HG02571 (cell line): ENCODE measurements at regions not wholly inside any gene's neighbourhood (a gene's known extent, or its start where the extent isn't known, plus 50 kb on each side); places are given as distances from the start of the nearest gene placed in this dataset.

Source experiments
- ATAC-seq: cut with Tn5 transposase; IDR thresholded peaks from one replicate; pipeline ENCODE4 v1.9.1; 2021; ENCODE audit warnings: mild to moderate bottlenecking, moderate library complexity; ENCODE audit not compliant: unreplicated experiment

DNA sequence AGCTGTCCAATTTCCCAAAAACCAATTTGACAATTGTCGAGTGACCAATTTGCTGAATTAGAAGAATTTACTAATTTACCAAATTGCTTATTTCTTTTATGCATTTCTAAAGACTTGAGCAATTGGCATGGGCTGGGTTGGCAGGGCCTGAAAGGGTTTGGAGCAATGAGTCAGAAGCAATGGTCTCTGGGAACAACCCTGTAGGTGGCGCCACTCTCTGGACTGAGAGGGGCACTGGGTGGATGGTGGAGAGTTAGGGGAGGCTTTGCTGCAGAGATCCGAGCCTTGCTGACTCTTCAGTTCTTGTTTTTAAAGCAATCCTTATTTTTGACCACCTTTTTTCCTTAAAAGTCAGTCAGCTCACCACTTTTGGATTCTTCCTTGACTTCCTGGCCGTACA is 71.5 kb upstream of the RPS23 start:
- ATAC-seq = no peak

DNA sequence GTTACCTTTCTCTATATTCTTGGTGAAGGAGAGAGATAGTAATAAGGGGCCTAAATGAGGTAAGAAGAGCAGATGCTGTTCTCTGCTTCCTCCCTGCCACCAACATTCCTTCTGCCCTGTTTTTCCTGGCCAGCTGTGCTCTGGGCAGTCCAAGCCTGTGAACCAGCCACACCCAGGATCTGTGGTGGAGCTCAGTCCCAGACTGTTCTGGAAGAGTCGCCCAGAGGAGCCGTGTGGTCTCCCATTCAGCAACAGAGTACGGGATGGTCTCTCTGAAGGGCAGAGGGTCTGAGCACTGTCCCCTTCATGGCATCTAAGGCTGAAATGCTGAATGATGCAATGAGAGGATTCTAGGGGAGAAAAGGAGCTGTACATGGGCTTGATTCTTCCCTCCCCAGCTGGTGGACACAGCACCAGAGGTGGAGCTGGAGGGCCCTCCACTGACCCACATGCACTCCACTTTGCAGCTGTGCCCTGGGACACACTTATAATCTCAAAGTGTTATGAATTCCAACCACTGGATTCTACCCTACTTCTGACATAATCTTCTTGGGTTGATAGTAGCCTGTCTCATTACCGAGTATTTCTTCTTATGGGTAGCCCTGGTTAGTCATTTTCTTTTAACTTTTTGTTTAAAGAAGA is 70.8 kb upstream of the RPS23 start:
- ATAC-seq = no peak

GRCh38 chr5:82347201-82347865 is 69.2 kb upstream of the RPS23 start:
- ATAC-seq = no peak

- no peak for ATAC-seq
These were observed 68.4 kb upstream of the RPS23 start for GRCh38 chr5:82346399-82347165.

- no peak for ATAC-seq
These were observed 67.0 kb upstream of the RPS23 start for GRCh38 chr5:82345108-82345507.

GRCh38 chr5:82341325-82341724 is 63.2 kb upstream of the RPS23 start:
- no peak for ATAC-seq

DNA sequence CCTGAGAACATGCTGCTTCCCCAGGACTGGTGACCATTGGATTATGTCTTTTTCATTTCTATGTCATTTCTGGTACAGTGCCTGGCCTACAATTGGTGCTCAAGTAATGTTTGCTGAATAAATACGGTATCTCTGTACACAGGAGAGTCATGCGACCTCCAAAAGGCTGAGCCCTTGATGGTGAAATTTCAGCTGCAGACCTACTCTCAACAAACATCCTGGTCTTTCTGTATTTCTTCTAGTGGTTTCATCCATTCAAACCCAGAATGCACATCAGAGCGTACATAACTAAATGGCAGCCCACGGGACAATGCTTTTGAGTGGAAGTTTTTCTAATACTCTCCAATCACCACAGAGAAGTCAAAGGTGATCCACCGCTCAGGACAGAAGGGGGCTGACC is 62.6 kb upstream of the RPS23 start:
- no peak for ATAC-seq

DNA sequence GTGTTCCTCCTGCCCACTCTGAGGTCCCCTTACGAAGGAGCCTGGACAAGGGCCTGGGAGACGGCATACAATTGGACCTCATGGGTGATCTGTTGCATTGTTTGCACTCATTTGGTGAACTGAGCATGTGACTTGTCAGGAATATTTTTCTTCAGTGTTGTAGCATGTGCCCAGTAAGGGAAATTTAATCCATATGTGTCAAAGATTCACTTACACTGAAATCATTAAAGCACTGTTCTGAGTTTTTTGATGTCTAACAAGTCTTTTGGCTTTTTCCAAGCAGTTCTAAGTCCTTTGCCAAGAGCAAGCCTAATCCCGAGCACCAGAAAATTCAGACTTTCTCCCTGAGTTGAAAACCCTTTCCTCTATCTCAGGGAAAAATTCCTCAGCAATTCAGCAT is 61.6 kb upstream of the RPS23 start:
- no peak for ATAC-seq

GRCh38 chr5:82338771-82339373 is 60.7 kb upstream of the RPS23 start:
- no peak for ATAC-seq

DNA sequence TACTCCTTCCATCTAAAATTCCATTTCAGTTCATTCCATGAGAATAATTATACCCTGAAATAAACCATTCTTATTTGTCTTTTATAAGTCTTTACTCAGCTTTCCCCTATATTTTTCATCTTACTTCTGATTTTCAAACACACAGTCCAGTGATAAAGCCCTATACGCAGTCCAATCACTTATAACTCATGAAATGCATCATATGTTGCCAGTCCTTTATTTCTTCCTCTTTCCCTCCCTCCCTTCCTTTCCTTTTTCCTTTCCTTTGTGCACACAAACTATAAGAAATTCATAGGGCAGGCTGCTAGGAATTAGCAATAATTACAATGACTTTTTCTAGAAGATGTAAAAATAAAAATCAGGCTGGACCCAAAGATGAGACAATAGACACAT is 58.8 kb upstream of the RPS23 start:
- no peak for ATAC-seq

GRCh38 chr5:82336226-82336958 is 58.2 kb upstream of the RPS23 start:
- no peak for ATAC-seq

DNA sequence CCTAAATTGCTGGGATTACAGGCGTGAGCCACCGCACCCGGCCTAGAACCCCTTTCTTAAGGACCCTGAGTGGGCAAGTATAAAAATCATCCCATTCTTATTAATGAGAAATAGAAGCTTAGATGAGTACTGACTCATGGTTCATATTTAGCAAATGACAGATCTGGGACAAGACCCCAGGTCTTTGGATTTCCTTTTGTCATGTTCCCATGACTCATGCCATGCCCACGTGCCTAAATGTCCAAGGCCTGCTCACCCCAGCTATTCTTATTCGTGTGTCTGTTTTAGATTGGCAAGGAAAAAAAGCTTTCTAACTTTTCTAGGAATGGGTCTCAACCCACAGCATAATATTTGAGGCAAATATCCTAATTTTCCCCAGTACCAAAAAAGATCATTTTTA is 57.7 kb upstream of the RPS23 start:
- ATAC-seq = no peak

DNA sequence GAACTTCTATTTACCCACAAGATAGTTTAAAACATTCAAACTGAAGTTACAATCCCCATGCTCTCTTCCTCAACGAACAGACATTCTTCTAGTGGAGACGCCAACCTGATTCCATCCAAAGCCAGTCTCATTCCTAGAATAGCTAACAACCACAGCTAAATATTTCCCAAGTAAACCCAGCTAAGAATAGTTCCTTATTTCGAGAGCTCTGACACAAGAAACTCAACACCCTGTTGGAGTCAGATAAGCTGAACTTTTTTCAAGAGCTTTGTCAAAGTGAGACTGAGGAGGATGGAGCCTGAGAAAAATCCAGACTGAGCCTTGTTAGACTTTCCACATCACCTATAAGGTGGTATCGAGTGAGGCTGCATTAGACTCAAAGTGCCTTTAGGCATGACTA is 56.7 kb upstream of the RPS23 start:
- no peak for ATAC-seq

DNA sequence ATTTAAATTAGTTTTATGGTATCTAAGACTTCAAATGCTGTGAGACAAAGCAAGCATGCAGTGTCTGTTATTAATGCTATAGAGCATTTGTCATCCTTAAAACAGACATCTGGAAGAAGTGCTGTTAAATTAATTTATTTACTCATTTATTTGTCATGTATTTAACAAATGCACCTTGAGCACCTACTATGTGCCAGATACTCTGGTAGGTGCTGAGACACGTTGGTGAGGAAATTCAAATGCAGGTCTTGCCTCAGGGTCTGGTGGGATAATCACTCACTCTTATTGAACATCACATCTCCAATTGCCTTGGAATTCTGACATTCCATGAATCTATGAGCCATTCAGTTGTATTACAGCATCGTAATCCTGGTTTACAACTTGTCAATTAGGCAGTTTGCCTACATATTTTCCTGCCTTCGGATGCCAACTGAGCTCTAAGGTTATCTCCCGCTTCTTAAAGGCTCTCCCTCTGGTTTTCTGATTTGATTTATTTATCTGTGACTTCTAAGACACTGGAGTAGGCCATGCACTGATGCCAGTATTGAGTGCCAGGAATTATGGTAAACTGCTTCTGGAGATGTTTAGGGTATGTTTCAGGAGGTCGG is 56.0 kb upstream of the RPS23 start:
- ATAC-seq = no peak

DNA sequence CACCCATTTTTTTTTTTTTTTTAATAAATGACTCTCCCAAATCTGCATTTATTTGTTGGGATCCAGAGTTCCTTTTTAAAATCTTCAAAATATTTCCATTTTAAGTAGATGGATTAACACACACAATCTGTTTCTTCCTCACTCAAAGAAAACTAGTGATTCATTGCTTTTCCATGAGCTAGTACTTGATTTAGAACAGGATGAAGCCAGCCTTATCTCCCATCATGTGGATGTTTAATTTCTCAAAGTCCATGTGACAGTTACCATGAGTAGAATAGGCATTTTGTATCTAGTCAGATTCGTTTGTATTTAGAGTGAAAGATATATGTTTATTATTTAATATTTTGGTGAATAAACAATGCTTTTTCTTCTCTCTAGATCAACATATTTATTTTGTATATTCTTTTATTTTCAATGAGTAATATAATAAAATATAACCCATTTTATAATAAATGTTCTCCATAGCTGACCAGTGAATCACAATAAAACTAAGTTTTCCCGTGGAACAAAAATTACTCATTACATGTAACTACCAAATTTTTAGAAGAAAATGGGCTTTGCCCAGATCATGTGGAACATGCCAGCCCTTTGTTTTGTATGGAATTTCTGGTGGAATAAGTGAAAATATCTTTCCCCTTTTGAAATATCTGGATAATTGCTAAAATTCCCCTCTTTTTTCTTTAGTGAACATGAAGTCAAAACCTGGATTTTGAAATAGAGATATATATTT is 54.9 kb upstream of the RPS23 start:
- no peak for ATAC-seq

DNA sequence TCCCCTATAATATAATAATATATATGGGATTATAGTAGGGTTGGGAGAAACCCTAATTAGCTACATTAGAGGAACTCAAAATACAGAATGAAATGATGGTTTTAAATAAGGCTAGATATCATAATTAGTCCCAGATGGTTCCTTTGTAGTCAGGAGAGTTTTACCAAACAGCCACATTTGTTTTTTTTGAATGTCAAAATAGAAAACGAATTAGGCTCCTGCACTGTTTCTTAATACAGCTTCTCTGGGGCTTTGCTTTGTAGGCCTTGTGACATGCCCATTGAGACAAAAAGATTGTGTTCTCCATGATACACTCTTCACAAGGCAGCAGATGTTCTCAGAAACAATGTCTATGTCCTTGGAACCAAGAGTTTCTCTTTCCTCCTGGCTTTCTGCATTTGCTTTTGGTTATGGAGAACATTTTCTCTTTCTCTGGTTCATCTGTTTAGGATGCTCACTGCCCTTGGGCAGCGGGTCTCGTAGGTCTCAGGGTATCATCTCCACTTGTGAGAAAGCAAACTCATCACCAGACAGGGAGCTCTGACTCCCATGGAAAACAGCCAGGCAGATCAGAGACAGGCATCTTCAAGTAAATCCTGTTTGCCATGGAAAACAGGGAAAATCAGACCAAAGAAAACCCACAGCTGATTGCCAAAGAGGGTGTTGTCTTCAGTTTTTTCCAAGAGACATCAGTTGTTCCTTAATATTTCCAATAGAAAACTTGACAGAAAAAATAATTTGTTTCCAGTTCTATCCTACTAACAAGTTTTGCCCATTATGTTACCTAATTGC is 54.1 kb upstream of the RPS23 start:
- no peak for ATAC-seq

DNA sequence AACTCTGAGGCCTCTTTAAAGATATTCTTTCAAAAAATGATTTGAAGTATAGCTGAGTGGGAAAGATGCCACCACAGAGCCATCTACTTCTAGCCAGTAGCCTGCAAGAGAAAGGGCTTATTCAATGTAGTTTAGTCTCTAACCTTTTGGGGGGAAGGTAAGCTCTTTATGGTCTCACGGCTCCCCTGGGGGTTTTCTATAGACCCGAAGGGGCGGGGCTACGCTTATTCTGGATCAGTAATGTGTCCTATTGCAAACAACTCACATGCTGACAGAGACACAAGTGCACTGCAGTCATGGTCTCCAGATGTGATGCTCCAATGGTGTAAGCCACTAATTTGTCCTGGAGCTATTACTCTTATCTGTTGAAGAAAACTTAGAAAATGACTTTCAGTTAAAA is 53.4 kb upstream of the RPS23 start:
- no peak for ATAC-seq

DNA sequence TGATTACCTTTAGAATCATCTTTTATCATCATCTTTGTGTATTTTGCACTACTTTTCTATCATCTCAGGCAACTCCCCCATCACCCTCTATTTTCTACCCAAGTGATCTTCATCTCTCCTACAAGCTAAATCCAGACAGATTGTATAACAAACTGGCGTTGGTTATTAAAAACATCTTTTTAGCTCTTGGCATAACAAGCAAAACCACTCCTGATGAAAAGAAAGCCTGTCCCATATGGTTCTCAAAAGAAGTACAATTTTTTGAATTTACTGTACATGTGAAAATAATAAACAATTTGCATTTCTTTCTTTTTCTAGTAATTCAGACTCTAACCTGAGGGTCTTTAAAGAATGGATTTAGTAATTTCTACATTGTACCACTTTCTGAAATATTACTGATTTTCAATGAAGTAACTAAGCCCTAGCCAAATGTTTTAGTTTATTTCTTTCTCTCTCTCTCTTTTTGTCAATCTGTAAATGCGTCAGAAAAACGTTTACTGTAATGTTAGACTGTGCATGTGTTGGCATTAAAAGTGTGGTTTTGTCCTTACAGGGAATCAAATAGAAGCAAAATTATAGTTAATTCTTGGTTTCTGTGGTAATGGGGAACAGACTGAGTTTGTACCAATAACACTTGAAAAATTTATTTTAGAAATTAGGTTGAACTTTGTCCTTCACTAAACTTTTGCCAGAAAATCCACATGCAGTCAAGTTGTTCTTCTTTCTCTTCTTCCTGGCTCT is 52.5 kb upstream of the RPS23 start:
- ATAC-seq = no peak

DNA sequence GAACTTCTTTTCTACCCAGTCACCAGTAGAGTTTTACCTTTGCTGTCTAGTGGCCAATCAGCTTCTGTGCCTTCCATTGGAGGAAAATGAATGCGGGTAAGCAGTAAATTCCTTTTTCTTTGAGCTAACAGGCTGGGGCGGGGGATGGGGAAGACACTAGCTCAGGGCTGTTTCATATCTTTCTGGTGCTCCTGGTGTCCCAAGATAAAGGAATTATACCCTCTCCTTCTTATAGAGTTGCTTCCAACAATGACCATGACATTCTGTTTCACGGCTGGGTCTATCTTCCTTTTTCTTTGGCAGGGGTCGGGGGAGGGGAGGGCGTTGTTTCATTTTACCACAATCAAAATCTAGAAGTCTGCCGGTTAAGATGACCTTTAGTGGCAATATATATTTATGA is 51.2 kb upstream of the RPS23 start:
- ATAC-seq = no peak
